GM19035 (cell line): ENCODE measurements at regions not wholly inside any gene's neighbourhood (a gene's known extent, or its start where the extent isn't known, plus 50 kb on each side); places are given as distances from the start of the nearest gene placed in this dataset.
"Not testable (repeated sequence)": the region's sequence is repeated elsewhere in the genome, so short reads cannot be mapped to it uniquely, and the experiment has no call there.

Experiments used
- ATAC-seq: cut with Tn5 transposase; IDR thresholded peaks from one replicate; pipeline ENCODE4 v1.9.1; 2021; ENCODE audit not compliant: unreplicated experiment

DNA sequence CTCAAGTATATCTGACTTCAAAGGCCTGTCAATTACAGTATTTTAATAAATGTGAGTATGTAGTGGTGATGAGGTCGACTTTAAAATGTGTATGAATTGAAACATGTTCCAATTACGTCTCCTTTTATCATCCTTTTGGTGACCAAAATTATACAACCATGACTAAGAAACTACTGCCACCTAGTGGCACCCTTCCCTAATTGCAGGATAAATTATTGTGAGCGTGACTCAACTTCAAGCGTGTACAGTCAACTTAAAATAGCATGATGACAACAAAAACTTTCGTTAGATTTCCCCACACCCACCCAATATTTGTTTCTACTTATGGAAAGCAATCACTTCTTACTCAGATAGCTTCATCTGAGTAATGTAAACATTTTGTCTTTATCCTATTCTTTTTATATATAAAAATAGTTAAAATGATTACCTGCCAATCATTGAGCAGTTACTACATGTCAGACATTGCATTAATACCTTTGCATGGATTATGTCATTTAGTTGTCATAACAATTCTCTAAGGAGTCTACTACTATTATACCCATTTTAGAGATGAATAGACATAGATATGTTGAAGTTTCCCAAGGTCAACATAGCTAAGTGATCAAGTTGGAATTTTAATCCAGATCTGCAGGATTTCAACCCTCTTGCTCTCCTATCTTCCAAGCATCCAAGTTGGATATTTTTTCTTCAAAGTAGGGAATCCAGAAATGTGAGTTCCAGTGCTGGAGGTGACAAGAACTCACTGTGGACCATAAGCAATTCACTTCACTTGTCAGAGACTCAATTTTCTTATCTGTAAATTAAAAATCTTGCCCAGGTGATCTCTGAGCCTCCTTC, 106.0 kb downstream of the MEX3B start:
- no peak for ATAC-seq

DNA sequence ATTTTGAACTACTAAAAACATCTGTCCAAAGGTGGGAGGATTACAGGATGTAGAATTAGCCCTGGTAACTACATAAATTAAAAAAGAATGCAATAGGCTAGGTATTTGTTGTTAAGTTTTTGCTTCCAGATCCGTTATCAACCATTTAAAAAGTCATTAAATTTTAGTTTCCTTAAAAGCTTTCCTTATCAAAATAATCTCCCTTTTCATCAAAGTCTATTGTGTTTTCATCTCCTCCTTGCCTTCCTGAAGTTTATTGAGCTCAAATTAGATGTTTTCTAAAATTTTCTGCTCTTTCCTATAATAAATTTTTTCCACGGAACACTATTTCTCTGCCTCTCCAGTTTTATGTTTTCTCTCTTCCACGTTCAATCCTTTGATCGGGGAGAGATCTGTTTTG, 108.6 kb downstream of the MEX3B start:
- ATAC-seq: no peak

DNA sequence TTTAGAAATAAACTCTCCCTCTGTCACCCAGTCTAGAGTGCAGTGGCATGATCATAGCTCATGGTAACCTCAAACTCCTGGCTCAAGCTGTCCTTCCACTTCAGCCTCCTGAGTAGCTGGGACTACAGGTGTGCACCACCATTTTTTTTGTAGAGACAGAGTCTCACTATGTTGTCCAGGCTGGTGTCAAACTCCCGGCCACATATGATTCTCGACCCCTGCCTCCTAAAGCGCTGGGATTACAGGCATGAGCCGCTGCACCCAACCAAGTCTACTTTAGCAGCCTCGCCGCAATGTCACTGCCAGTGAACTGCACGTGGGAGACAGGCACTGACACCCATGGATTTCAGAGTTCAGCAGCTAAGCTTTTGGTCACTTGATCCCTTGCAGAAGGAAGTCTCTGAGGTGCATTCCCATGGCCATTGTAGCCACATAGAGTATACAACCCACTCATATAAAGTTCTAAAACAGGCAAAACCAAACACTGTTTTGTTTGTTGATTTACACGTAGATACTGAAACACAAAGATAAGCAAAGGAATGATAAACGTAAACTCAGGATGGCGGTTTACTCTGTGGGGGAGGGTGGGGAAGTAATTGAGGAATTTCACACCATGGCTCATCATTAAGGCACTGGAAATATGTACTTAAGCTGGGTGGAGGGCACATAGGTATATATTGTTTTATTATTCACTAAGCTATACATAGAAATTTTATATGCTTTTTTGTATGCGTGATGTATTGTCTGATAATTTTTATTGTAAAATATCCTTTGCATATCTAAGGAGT, 115.0 kb downstream of the MEX3B start:
- ATAC-seq: no peak

DNA sequence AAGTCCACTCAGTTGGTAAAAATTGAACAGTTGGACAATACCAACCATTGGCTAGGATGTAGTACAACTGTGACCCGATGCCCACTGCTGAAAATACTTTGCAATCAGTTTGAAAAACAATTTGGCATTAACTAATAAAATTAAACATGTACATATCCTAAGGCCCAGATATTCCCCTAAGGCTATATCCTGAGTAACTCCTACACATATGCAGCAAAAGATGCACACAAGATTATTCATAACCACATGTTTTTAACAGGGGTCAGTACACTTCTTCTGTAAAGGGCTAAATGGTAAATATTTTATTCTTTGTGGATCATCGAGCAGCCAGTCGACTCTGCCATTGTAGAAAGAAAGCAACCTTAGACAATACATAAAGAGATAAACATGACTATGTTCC, 116.3 kb downstream of the MEX3B start:
- no peak for ATAC-seq

DNA sequence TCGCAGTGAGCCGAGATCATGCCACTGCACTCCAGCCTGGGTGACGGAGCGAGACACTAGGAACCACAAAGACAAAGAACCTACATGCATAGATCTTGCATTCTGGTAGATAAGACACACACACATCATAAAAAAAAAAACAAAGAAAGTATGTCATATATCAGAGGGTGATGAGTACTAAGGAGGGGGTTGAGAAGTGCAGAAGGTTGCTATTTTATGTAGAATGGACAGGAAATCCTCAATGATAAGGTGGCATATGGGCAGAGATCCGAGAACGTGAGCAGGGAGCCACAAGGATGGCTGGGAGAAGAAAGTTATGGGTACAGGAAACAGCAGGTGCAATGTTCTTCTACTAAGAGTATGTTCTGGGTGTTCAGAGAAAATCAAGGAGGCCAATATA, 118.8 kb downstream of the MEX3B start:
- ATAC-seq: no peak

DNA sequence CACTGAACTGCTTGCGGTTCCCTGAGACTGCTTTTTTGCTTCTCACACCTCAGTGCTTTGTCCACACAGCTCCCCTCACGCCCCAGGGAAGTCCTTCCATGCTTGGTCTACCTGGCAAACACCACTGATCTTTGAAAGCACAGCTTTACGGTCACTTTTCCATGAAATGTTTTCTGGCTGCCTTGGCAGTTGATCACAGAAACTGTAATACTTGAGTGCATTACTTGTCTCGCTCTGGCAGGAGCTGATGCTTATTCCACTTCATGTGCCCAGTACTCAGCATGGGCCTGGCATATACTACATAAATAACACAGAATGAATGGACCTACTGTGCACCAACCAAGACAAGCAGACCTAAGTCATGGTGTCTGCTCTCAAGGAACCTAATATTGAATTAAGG, 121.1 kb downstream of the MEX3B start:
- ATAC-seq: no peak

DNA sequence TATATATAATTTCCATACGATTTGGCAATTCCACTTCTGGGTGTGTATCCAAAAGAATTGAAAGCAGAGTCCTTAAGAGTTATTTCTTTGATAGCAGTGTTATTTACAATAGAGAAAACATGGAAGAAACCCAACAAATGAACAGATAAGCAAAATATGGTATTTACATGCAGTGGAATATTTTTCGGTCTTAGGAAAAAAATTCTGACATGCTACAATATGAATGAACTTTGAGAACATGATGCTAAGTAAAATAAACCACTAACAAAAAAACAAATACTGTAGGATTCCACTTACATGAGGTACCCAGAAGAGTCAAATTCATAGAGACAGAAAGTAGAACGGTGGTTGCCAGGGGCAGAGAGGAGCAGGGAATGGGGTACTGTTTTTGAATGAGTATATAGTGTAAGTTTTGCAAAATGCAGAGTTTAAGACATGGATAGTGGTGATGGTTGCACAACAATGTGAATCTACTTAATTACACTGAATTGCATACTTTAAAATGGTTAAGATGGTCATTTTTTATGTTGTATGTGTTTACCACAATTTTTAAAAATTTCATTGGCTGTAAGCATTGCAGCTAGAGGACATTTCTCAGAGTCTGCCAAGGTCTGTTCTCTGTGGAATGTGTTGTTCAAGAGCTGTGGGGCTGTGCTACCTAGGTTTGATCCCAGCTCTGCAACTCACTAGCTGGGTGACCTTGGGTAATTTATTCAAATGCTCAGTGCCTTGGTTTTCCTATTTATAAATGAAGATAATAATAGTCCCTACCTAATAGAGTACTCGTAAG, 122.1 kb downstream of the MEX3B start:
- no peak for ATAC-seq

DNA sequence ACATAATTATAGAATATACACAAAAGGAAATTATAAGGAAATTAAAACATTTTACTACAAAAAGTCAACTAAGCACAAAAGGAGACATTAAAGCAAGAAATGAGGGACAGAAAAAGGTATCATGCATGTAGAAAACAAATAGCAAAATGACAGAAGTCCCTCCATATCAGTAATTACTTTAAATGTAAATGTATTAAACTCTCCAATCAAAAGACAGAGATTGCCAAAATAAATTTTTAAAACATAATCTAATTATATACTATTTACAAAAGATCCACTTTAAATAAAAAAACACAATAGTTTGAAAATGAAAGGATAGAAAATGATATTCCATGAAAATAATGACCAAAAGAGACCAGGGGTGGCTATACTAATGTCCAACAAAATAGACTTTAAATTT, 123.7 kb downstream of the MEX3B start:
- no peak for ATAC-seq

DNA sequence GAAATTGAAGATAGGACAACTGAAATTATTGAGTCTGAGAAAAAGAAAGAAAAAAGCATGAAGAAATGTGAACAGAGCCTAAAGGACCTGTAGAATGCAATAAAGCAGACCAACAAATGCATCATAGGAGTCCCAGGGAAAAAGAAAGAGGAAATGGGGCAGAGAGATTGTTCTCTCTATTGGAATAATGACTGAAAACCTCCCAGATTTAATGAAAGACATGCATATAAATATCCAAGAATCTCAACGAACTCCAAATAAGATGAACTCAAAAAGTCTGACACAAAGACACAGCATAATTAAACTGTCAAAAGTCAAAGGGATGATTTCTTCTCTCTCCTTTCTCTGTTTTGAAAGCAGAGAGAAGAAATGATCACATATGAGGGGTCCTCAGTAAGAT, 124.7 kb downstream of the MEX3B start:
- no peak for ATAC-seq

DNA sequence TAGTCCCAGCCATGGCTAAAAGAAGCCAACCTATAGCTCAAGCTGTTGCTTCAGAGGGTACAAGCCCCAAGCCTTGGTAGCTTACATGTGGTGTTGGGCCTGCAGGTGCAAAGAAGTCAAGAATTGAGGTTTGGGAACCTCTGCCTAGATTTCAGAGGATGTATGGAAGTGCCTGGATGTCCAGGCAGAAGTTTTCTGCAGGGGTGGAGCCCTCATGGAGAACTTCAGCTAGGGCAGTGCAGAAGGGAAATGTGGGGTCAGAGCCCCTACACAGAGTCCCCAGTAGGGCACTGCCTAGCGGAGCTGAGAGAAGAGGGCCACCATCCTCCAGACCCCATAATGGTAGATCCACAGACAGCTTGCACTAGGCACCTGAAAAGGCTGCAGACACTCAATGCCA, 127.1 kb downstream of the MEX3B start:
- ATAC-seq: not testable (repeated sequence)

DNA sequence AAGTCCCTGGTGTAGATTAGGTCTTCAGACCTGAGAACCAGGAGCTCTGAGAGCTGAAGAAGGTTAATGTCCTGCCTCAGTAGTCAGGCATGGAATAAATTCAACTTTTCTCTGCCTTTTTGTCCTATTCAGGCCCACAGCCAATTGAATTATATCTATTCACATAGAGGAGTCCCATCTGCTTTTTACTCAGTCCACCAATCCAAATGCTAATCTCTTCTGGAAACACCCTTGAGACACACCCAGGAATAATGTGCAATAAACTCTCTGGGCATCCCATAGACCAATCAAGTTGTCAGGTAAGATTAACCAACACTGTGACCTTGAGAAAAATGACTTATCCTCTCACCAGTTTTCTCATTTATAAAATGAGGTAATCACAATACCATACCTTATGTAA, 129.4 kb downstream of the MEX3B start:
- ATAC-seq: no peak

DNA sequence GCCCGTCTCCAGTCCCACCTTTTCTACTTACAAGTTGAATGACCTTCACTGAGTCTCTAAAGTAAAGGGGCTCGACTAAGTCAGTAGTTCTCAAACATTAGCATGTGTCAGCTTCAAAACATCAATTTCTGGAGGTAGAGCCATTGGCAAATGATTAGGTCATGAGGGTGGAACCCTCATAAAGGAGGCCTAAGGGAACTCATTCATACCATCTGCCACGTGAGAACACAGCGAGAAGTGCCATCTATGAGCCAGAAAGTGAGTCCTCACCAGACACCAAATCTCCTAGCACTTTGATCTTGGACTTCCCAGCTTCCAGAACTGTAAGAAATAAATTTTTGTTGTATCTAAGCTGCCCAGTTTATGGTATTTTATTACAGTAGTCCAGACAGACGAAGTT, 129.8 kb downstream of the MEX3B start:
- no peak for ATAC-seq

DNA sequence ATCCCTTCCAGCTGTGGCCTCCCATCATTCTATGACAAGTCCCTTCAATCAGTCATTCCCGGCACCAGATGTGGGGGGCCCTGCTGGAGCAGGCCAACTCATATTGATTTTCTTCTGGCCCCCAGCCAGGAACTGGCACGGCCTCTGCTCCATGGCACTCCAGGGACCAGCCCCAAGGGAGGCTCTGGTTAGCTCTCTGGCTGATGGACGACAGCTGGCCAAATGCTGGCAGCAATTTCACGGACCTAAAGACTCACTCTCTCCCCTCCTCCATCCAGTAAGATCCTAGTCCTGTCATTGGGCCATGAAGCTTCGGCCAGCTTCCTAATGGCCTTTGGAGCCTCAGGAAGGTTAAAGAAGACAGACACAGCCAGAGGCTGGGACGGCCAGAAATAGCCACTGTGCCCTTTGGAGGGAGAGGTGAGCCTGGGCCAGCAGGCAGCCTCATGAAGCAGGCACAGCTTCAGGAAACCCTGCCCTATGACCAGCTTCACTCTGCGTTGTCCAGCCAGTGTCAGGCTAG, 131.0 kb downstream of the MEX3B start:
- ATAC-seq: no peak

DNA sequence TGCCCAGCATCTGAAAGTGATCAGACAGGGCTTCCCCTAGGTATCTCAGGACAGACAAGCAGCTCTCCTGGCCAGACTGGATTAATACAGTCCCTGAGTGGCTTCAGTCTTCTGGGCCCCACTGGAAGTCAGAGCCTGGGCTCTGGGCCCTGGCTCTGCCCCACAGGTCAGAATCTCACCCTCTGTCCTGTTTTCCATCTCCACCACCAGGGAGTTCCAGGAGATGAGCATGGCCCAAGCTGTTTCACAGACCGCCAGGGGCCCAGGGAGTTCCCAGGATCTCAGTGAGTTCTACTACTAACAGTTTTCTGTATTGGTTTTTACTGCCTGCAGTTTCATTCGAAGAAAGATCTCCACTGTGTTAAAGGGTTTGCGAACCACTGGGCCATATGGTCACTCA, 131.5 kb downstream of the MEX3B start:
- ATAC-seq: no peak

DNA sequence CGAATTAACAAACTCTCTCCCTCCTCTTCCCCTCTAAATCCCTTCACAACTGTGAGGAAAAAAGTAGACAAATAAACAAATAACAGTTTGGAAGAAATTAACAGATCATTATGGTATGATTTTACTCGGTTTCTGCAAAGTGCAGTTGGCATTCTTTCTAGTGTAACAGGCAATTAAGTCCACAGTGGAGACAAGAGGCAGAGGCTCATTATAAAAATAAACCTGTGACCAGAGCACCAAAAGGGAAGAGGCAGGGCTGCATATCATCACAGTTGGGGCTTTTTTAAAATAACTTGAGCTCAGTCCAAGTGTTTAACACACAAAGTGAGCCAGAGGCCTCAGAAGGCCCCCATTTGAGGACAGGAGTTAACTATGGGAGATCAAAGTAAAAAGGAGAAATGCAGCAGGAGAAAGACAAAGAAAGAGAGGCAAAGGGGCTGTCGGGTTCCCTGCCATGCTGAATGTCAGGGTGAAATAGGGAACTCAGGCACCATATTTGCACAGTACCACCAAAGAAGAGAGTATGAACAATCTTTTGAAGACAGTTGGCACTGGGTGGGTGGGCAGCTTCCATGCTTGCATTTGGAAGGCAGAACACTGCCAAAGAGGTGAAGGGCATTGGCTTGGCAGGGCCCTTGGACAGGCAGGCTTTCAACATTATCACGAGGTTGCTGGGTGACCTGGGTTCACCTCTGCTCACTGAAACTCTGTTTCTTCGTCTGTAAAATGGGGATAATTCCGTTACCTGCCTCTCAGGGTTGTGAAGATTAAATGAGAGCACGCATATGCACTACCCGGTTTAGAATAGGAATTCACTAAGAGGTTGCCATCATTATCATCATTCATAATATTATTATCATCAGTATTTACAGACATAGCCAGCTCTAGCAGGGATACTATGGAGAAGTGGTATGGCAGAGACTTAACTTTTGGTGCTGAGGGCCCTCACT, 134.5 kb downstream of the MEX3B start:
- no peak for ATAC-seq

DNA sequence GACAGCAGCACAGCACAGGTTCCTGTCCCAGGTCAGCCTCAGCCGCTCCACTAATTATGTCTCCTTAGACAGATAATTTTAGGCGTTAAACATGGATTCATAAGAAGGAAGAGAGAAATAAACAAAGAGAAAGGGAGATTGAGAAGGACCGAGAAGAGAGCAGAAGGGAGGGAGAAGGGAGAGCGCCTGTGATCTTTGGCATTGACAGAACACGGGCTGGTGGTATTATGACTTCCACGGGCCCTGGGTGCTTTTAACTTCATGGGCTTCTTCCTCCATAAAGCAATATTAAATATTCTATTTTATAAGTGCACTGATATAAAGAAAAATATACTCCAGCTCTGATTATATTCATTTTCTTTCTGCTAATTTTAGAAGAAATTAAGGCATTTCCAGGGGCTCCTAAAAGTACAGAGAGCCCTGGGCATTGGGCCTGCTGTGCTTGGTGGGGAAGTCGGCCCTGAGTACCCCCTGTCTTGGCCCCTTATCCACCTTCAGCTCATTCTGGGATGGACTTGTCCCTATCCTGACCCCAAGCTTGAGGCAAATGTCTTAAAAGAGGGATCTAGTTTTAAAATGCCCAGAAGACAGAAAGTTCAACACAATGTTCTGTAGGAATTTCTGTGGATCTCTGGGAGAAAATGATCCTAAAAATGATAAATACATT, 135.3 kb downstream of the MEX3B start:
- no peak for ATAC-seq

DNA sequence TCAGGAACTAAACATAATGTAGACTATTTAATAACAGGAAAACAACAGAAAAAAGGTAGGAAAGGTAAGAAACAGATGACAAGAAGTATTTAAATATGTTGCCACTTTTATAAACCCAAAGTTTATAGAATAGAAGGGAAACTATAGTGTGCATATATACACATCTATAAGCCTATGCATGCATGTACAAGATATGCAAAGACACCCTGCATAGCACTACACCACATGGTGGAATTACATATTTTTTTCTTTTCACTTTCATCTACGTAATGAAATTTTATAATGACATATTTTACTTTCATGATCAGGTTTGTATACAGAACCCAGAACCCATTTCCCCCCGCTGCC, 136.8 kb downstream of the MEX3B start:
- no peak for ATAC-seq

DNA sequence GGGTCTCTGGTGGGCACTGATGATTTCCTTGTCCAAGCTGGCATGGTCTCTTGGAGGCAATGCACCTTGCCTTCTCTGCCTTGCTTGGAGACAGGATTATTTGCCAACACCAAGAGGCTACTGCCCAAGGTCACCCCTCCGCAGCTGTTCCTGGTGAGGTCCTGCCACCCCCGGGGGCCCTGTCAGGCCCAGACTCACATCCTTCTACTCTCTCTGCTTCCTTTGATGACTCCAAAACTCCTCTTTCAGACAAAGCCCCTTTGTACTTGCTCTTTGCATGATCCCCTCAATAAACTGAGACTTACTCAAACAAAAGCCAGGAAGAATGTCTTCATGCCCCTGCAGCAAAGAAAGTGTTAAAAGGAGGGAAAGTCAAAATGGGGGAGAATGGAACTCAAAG, 137.7 kb downstream of the MEX3B start:
- no peak for ATAC-seq

DNA sequence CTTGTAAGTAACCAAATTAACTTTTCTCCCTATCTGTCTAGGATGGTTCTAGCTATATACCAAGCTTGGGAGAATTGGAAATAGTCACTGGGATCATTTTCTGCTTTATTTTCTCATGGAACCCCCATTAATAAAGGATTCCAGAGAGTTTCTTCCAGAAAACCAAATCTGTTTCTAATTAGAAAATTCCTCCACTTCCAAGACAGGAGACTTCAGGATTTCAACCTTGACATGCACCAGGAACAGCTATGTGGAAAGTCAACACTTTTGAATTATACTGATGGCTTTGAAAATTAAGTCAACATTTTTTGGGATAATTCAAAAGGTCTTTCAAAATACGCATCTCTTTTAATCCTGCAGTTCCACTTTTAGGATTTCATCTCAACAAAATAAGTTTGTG, 138.3 kb downstream of the MEX3B start:
- ATAC-seq: no peak

DNA sequence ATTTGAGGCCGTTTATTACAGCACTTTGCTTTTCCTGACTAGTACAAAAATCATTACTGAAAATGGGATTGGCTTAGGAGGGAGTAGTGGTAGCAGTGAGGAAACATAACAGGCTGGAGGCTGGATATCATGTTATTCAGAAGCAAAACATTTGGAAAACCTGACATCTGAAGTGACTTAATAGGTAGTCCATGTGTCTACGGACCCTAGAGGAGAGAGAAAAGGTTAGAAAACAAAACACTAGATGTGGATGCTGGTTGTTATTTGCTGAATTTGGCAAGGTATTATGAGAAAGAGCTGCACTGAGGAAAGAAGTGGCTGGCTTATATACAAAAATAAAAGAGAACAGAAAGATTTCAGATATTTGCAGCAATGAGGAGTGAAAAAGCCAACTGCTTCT, 139.9 kb downstream of the MEX3B start:
- ATAC-seq: no peak
